ENCODE measurements at regions not wholly inside any gene's neighbourhood (a gene's known extent, or its start where the extent isn't known, plus 50 kb on each side); places are given as distances from the start of the nearest gene placed in this dataset.

DNA sequence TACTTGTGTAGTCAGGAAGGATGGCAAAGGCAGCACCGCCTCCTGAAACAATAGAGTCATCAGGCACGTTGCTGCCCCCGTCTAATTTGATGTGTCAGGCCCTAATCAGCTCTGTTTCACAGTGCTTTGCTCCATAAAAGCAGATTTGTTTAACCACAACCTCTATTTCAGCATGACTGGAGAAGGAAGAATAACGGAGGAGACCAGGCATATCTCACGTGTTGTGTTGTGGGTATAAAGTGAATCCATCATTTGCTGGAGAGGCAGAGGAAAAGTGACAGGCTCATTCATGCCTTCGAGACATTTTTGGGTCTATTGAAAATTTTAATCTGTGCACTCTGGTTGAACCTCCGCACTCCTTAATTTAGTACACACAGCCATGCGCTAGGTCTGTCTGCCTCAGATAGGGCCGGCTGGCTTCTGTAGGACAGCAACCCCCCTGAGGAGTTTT is 940.4 kb upstream of the SLC10A2 start:
- 90% methylated on average over 9 of the region's 9 CpGs; no CpG with 5 or more reads in 1 of the 2 experiments for WGBS, 2 experiments (ENCODE audit: extremely low coverage in 1 of 2, insufficient coverage in 1 of 2, insufficient read length in 1 of 2, insufficient replicate concordance in 2 of 2, low coverage in 1 of 2, low lambda C conversion rate in 2 of 2, missing lambda C conversion rate in 1 of 2)
- Histone ChIP-seq H4K5ac (ENCODE audit: insufficient read length, low read depth, low read length) (no peak overlapping the region), H2BK20ac (ENCODE audit: low read length) (no peak overlapping the region), H2BK12ac (ENCODE audit: low read depth, low read length) (no peak overlapping the region), H3K9ac (replicated peaks in 1 of 4; ENCODE audit: extremely low read depth in 1 of 4, low read depth in 3 of 4, low read length in 3 of 4) (no peak overlapping the region), H3K27me3 (replicated peaks in 1 of 4; ENCODE audit: control insufficient read depth in 3 of 4, extremely low read depth in 1 of 4, insufficient read depth in 3 of 4, low read length in 3 of 4) (no peaks in the 10 kb centered on the region), H3K79me2 (ENCODE audit: control insufficient read depth in 1 of 2, insufficient read depth in 2 of 2, low read length in 2 of 2) (no peaks in the 10 kb centered on the region), H3K9me3 (ENCODE audit: insufficient read depth in 2 of 2, low read depth in 1 of 2, low read length in 1 of 2) (no peaks in the 10 kb centered on the region), H4K20me1 (replicated peaks in 1 of 2; ENCODE audit: control insufficient read depth in 1 of 2, insufficient read depth in 2 of 2, low read length in 2 of 2) (no peaks in the 10 kb centered on the region), H3K23me2 (ENCODE audit: low read depth, low read length) (no peaks in the 10 kb centered on the region), H3K4me2 (ENCODE audit: insufficient read depth in 1 of 2, low read depth in 2 of 2, low read length in 2 of 2) (no peak overlapping the region), H3K36me3 (ENCODE audit: control insufficient read depth in 2 of 4, insufficient read depth in 4 of 4, low read length in 3 of 4) (no peaks in the 10 kb centered on the region), H2AK5ac (ENCODE audit: low read depth, low read length) (no peak overlapping the region), H2BK5ac (ENCODE audit: low read depth, low read length) (no peak overlapping the region), H3K18ac (ENCODE audit: extremely low read depth, low read length) (no peak overlapping the region), H2AFZ (ENCODE audit: low read length) (peak overlapping the region; percentile 82; the same call in 1 of the 2 replicates), H3K56ac (replicated peaks; ENCODE audit: insufficient read length, low read depth, low read length) (no peak overlapping the region), H3K4ac (replicated peaks; ENCODE audit: insufficient read length, low read depth, low read length) (no peak overlapping the region), H3K79me1 (ENCODE audit: low read depth, low read length) (no peaks in the 10 kb centered on the region), H3K4me3 (ENCODE audit: extremely low read depth in 1 of 4, insufficient read depth in 2 of 4, low read depth in 3 of 4, low read length in 4 of 4) (no peak overlapping the region), H3K14ac (ENCODE audit: insufficient read length) (no peak overlapping the region), H3K27ac (ENCODE audit: low read depth, low read length) (no peak overlapping the region), H4K91ac (replicated peaks; ENCODE audit: insufficient read length, low read length) (no peak overlapping the region), H2BK15ac (ENCODE audit: low read length) (no peak overlapping the region), H3K4me1 (replicated peaks in 1 of 4; ENCODE audit: control insufficient read depth in 3 of 4, insufficient read depth in 4 of 4, low read length in 3 of 4) (peaks cover 0 to 2% (median under 1%) of the 10 kb centered on the region in 4 experiments; a peak in 2 of 7 replicates), H4K8ac (ENCODE audit: extremely low read depth, insufficient read depth, low read length) (no peak overlapping the region), H2BK120ac (replicated peaks; ENCODE audit: low read depth, low read length) (no peak overlapping the region), H3K23ac (ENCODE audit: insufficient read length) (no peak overlapping the region)
- ChIA-PET POLR2A (ENCODE audit: partially characterized antibody) (interaction anchor here (0.6 kb wide), 1 partner anchor 552 kb away, joined by 3 read pairs; no protein-coding TSS in a partner anchor), CTCF (ENCODE audit: partially characterized antibody) (no interaction called here)
- FAIRE-seq: no peak
- DNase-seq (ENCODE audit: low read depth in 1 of 2, low spot score in 2 of 2): no peak
- no peak for TF ChIP-seq GABPA (IDR thresholded peaks at IDR 0.05; ENCODE audit: borderline replicate concordance, insufficient read depth, low read length)
- no peak for TF ChIP-seq TAF1 (IDR thresholded peaks at IDR 0.05; ENCODE audit: low read depth, low read length)
- TF ChIP-seq YY1 (IDR thresholded peaks at IDR 0.05; ENCODE audit: low read depth, low read length): no peak
- TF ChIP-seq, protein P1, sequence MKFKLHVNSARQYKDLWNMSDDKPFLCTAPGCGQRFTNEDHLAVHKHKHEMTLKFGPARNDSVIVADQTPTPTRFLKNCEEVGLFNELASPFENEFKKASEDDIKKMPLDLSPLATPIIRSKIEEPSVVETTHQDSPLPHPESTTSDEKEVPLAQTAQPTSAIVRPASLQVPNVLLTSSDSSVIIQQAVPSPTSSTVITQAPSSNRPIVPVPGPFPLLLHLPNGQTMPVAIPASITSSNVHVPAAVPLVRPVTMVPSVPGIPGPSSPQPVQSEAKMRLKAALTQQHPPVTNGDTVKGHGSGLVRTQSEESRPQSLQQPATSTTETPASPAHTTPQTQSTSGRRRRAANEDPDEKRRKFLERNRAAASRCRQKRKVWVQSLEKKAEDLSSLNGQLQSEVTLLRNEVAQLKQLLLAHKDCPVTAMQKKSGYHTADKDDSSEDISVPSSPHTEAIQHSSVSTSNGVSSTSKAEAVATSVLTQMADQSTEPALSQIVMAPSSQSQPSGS (IDR thresholded peaks at IDR 0.05; ENCODE audit: low read length): no peak
- TF ChIP-seq SIN3A (conservative IDR thresholded peaks at IDR 0.05 in 1 of 2, IDR thresholded peaks at IDR 0.05 in 1 of 2; ENCODE audit: low read depth in 1 of 2, low read length in 2 of 2): no peak
- no peak for TF ChIP-seq SIRT6 (IDR thresholded peaks at IDR 0.05; ENCODE audit: low read length)
- TF ChIP-seq, protein P2, sequence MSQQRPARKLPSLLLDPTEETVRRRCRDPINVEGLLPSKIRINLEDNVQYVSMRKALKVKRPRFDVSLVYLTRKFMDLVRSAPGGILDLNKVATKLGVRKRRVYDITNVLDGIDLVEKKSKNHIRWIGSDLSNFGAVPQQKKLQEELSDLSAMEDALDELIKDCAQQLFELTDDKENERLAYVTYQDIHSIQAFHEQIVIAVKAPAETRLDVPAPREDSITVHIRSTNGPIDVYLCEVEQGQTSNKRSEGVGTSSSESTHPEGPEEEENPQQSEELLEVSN (IDR thresholded peaks at IDR 0.05): no peak
